B cell (primary cell): ENCODE measurements at regions not wholly inside any gene's neighbourhood (a gene's known extent, or its start where the extent isn't known, plus 50 kb on each side); places are given as distances from the start of the nearest gene placed in this dataset.
"Not testable (repeated sequence)": the region's sequence is repeated elsewhere in the genome, so short reads cannot be mapped to it uniquely, and the experiment has no call there.

ENCODE experiments used
- EZH2 ChIP-seq: IDR thresholded peaks from 2 replicates; pipeline ENCODE4 v1.6.1; 2012; ENCODE audit warnings: borderline replicate concordance, low read depth, mild to moderate bottlenecking, moderate library complexity, low read length; ENCODE audit not compliant: insufficient read depth, poor library complexity, severe bottlenecking
- TF ChIP-seq, protein P1 (sequence below): fragments of 200-600 bp; IDR thresholded peaks from one replicate; pipeline ENCODE4 v1.8.0; 2022; ENCODE audit warnings: antibody characterized with exemption, mild to moderate bottlenecking

DNA sequence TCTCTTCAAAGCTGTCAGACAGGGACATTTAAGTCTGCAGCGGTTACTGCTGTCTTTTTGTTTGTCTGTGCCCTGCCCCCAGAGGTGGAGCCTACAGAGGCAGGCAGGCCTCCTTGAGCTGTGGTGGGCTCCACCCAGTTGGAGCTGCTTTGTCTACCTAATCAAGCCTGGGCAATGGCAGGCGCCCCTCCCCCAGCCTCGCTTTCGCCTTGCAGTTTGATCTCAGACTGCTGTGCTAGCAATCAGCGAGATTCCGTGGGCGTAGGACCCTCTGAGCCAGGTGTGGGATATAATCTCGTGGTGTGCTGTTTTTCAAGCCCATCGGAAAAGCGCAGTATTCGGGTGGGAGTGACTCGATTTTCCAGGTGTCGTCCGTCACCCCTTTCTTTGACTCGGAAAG, 648.1 kb upstream of the RAG2 start:
- TF ChIP-seq, protein P1, sequence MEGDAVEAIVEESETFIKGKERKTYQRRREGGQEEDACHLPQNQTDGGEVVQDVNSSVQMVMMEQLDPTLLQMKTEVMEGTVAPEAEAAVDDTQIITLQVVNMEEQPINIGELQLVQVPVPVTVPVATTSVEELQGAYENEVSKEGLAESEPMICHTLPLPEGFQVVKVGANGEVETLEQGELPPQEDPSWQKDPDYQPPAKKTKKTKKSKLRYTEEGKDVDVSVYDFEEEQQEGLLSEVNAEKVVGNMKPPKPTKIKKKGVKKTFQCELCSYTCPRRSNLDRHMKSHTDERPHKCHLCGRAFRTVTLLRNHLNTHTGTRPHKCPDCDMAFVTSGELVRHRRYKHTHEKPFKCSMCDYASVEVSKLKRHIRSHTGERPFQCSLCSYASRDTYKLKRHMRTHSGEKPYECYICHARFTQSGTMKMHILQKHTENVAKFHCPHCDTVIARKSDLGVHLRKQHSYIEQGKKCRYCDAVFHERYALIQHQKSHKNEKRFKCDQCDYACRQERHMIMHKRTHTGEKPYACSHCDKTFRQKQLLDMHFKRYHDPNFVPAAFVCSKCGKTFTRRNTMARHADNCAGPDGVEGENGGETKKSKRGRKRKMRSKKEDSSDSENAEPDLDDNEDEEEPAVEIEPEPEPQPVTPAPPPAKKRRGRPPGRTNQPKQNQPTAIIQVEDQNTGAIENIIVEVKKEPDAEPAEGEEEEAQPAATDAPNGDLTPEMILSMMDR: not testable (repeated sequence)
- TF ChIP-seq EZH2: not testable (repeated sequence)
